Lung microvascular endothelial cell (primary cell): ENCODE measurements at regions not wholly inside any gene's neighbourhood (a gene's known extent, or its start where the extent isn't known, plus 50 kb on each side); places are given as distances from the start of the nearest gene placed in this dataset.
A peak's percentile ranks its signal among the peaks of the same experiment; 100 is the strongest.

ENCODE experiments used
- DNase-seq, 2 donors: peaks; one replicate each; pipeline versions ENCODE4 v3.0.0 to v3.0.0-alpha.2; 2010; ENCODE audit warnings: low read depth in 2 of 2

- DNase-seq = no peak
Measured at GRCh38 chr15:31456354-31457060, 129.9 kb downstream of the KLF13 start.

- no peak for DNase-seq
Measured at GRCh38 chr15:31457161-31457560, 130.5 kb downstream of the KLF13 start.

- peak in 1 of 2 donors; percentile 66 for DNase-seq
Measured at GRCh38 chr15:31457631-31458526, 131.2 kb downstream of the KLF13 start.

GRCh38 chr15:31458596-31459399 lies 132.2 kb downstream of the KLF13 start:
- no peak for DNase-seq

GRCh38 chr15:31459400-31459748 lies 132.7 kb downstream of the KLF13 start:
- no peak for DNase-seq

GRCh38 chr15:31461375-31461774 lies 134.7 kb downstream of the KLF13 start:
- no peak for DNase-seq

- DNase-seq = peak in 1 of 2 donors; percentile 61
Measured at GRCh38 chr15:31461911-31462480, 135.4 kb downstream of the KLF13 start.

- DNase-seq = peak; percentile 72 to 91
Measured at GRCh38 chr15:31463521-31464102, 137.0 kb downstream of the KLF13 start.

- DNase-seq = no peak
Measured at GRCh38 chr15:31464216-31465082, 137.8 kb downstream of the KLF13 start.

GRCh38 chr15:31465083-31465955 lies 138.7 kb downstream of the KLF13 start:
- no peak for DNase-seq

- no peak for DNase-seq
Measured at GRCh38 chr15:31467361-31467760, 140.7 kb downstream of the KLF13 start.

GRCh38 chr15:31468911-31469785 lies 142.5 kb downstream of the KLF13 start:
- DNase-seq = peak in 1 of 2 donors; percentile 0

- no peak for DNase-seq
Measured at GRCh38 chr15:31469786-31470525, 143.3 kb downstream of the KLF13 start.

GRCh38 chr15:31470756-31471155 lies 144.1 kb downstream of the KLF13 start:
- no peak for DNase-seq

- DNase-seq = peak in 1 of 2 donors; percentile 22
Measured at GRCh38 chr15:31471731-31472430, 145.2 kb downstream of the KLF13 start.

- peak; percentile 72 to 78 for DNase-seq
Measured at GRCh38 chr15:31472636-31473384, 146.2 kb downstream of the KLF13 start.
